ENCODE measurements at regions not wholly inside any gene's neighbourhood (a gene's known extent, or its start where the extent isn't known, plus 50 kb on each side); places are given as distances from the start of the nearest gene placed in this dataset.

GRCh38 chr6:79862126-79862525, 85.2 kb downstream of the ELOVL4 start:
- TF ChIP-seq TAF1 (IDR thresholded peaks at IDR 0.05; ENCODE audit: low read depth) (no peak), FOXM1 (IDR thresholded peaks at IDR 0.05; ENCODE audit: borderline replicate concordance, low read depth) (no peak), CEBPB (IDR thresholded peaks at IDR 0.05) (no peak), MAX (IDR thresholded peaks at IDR 0.05) (no peak)

- TF ChIP-seq CEBPB (IDR thresholded peaks at IDR 0.05), result no peak
- TF ChIP-seq REST (IDR thresholded peaks at IDR 0.05; ENCODE audit: low read depth), result no peak
- no peak for TF ChIP-seq TEAD4 (IDR thresholded peaks at IDR 0.05)
Observed at GRCh38 chr6:79861023-79861422, 86.3 kb downstream of the ELOVL4 start.

GRCh38 chr6:79847426-79847825, 99.9 kb downstream of the ELOVL4 start:
- no peak for TF ChIP-seq NFIC (IDR thresholded peaks at IDR 0.05)
- TF ChIP-seq CREB1 (IDR thresholded peaks at IDR 0.05; ENCODE audit: low read depth), result no peak
- no peak for TF ChIP-seq TAF1 (IDR thresholded peaks at IDR 0.05; ENCODE audit: low read depth)
- no peak for TF ChIP-seq FOXM1 (IDR thresholded peaks at IDR 0.05; ENCODE audit: borderline replicate concordance, low read depth)
- TF ChIP-seq CEBPB (IDR thresholded peaks at IDR 0.05), result no peak
- TF ChIP-seq RAD21 (IDR thresholded peaks at IDR 0.05; ENCODE audit: low read depth), result no peak
- TF ChIP-seq TCF12 (IDR thresholded peaks at IDR 0.05; ENCODE audit: low read depth), result no peak
- TF ChIP-seq USF1 (IDR thresholded peaks at IDR 0.05), result no peak
- no peak for TF ChIP-seq REST (IDR thresholded peaks at IDR 0.05; ENCODE audit: low read depth)
- TF ChIP-seq MAX (IDR thresholded peaks at IDR 0.05), result no peak
- no peak for TF ChIP-seq YY1 (IDR thresholded peaks at IDR 0.05; ENCODE audit: low read depth)
- no peak for TF ChIP-seq ZBTB7A (IDR thresholded peaks at IDR 0.05; ENCODE audit: low read depth)
- TF ChIP-seq TEAD4 (IDR thresholded peaks at IDR 0.05), result no peak

GRCh38 chr6:79842376-79843040, 104.8 kb downstream of the ELOVL4 start:
- TF ChIP-seq TEAD4 (IDR thresholded peaks at IDR 0.05) (no peak), EGR1 (IDR thresholded peaks at IDR 0.05) (no peak), TAF1 (IDR thresholded peaks at IDR 0.05; ENCODE audit: low read depth) (no peak), TCF12 (IDR thresholded peaks at IDR 0.05; ENCODE audit: low read depth) (no peak), FOXM1 (IDR thresholded peaks at IDR 0.05; ENCODE audit: borderline replicate concordance, low read depth) (no peak), USF1 (IDR thresholded peaks at IDR 0.05) (no peak), CEBPB (IDR thresholded peaks at IDR 0.05) (no peak), MAX (IDR thresholded peaks at IDR 0.05) (no peak), CREB1 (IDR thresholded peaks at IDR 0.05; ENCODE audit: low read depth) (no peak), YY1 (IDR thresholded peaks at IDR 0.05; ENCODE audit: low read depth) (no peak), REST (IDR thresholded peaks at IDR 0.05; ENCODE audit: low read depth) (no peak), ZBTB7A (IDR thresholded peaks at IDR 0.05; ENCODE audit: low read depth) (no peak), RAD21 (IDR thresholded peaks at IDR 0.05; ENCODE audit: low read depth) (no peak), EP300 (IDR thresholded peaks at IDR 0.05; ENCODE audit: borderline replicate concordance) (no peak), NFIC (IDR thresholded peaks at IDR 0.05) (no peak)

All from Ishikawa (cell line).